Urothelium cell line (cell line): ENCODE measurements at regions not wholly inside any gene's neighbourhood (a gene's known extent, or its start where the extent isn't known, plus 50 kb on each side); places are given as distances from the start of the nearest gene placed in this dataset.

ENCODE experiments used
- DNase-seq: peaks from one replicate; pipeline ENCODE4 v3.0.0; 2011; ENCODE audit warnings: low spot score, mixed read lengths
- FAIRE-seq: peaks from 2 replicates; lab custom pipeline; 2011; peaks lifted over from hg19 to GRCh38; lab: Jason Lieb, UNC

DNA sequence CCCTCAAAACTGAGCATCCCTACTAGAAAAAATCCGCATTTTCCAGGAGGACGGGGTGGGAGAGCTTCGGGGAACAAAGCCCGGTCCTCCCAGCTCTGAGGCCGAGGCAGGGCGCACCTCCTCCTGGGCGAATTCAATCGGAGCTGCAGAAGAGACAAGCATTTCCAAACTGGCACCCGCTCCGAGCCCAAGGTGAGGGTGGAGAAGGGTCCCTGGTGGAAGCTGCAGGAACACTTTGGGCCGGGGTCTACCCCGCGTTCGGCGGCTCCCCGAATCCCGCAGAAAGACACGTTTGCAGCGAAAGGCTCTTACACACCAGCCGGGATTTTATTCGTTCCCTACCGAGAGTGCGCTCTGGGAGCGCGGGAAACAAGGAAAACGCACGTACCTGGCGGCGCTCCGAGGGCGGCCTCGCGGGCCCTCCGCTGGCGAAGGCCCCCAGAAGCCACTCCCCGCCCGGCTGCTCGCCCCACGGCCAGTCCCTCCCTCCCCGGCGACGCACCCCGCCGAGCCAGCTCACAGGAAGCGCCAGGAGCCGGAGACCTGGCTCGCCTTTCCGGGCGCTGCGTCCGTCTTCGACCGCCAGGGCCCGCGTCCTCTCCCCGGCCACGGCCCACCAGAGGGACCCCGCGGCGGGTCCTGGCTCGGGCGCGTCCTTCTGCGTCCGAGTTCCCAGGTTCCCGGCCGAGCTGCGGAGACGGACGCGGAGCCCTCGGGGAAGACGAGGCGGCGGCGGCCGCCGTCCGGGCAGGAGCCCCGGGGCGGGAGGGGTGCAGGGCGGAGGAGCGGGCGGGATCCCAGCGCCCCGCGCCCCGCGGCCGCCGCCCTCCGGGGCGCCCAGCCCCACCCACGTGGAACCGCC lies 49.8 kb upstream of the BAHCC1 start:
- DNase-seq (peak; percentile 91), FAIRE-seq (no peak)
